H1 (cell line): ENCODE measurements at regions not wholly inside any gene's neighbourhood (a gene's known extent, or its start where the extent isn't known, plus 50 kb on each side); places are given as distances from the start of the nearest gene placed in this dataset.

Experiments
- CHD7 ChIP-seq: fragments of 300-600 bp; sonication (generic); IDR thresholded peaks from 2 replicates; pipeline ENCODE4 v1.7.1; 2012; ENCODE audit warnings: low read length, moderate library complexity, mild to moderate bottlenecking, inconsistent platforms; ENCODE audit not compliant: insufficient replicate concordance
- CTCF ChIP-seq, 3 experiments: IDR thresholded peaks; 1 replicate in 2 of 3; 2 replicates in 1 of 3; pipeline versions ENCODE4 v1.5.1 to v1.6.1; 2011; ENCODE audit warnings: low read length in 3 of 3, mild to moderate bottlenecking in 3 of 3, inconsistent platforms in 2 of 3, low read depth in 1 of 3, moderate library complexity in 1 of 3; ENCODE audit not compliant: insufficient read depth in 1 of 3; ENCODE audit errors: control extremely low read depth in 1 of 3
- EP300 ChIP-seq, 2 experiments: IDR thresholded peaks; 1 replicate in 1 of 2; 2 replicates in 1 of 2; pipeline ENCODE4 v1.6.1; 2011 to 2012; ENCODE audit warnings: low read depth in 2 of 2, low read length in 2 of 2, mild to moderate bottlenecking in 2 of 2, borderline replicate concordance in 1 of 2, inconsistent platforms in 1 of 2, moderate library complexity in 1 of 2
- PHF8 ChIP-seq: fragments of 200-600 bp; sonication (generic); conservative IDR thresholded peaks from 2 replicates; pipeline ENCODE4 v1.7.1; 2012; ENCODE audit warnings: low read depth, mild to moderate bottlenecking, inconsistent platforms, low read length, moderate library complexity
- POLR2A ChIP-seq, 2 experiments: IDR thresholded peaks; 1 replicate in 1 of 2; 2 replicates in 1 of 2; pipeline ENCODE4 v1.6.1; 2011; ENCODE audit warnings: low read depth in 2 of 2, low read length in 2 of 2, mild to moderate bottlenecking in 2 of 2; ENCODE audit errors: control extremely low read depth in 1 of 2
- POLR2AphosphoS5 ChIP-seq: IDR thresholded peaks from 2 replicates; pipeline ENCODE4 v1.6.1; 2011; ENCODE audit warnings: low read depth, low read length
- RBBP5 ChIP-seq: IDR thresholded peaks from 2 replicates; pipeline ENCODE4 v1.7.1; 2012; ENCODE audit warnings: low read depth, mild to moderate bottlenecking, inconsistent platforms, low read length, moderate library complexity, borderline replicate concordance
- SIN3A ChIP-seq, 2 experiments: IDR thresholded peaks in 1 of 2; conservative IDR thresholded peaks in 1 of 2; 2 replicates each; pipeline ENCODE4 v1.6.1; 2011 to 2012; ENCODE audit warnings: low read length in 2 of 2, improper control_type of control experiment in 1 of 2, low read depth in 1 of 2, mild to moderate bottlenecking in 1 of 2
- TAF1 ChIP-seq: IDR thresholded peaks from 2 replicates; pipeline ENCODE4 v1.6.1; 2011; ENCODE audit warnings: mild to moderate bottlenecking, low read depth, low read length

GRCh38 chr6:23790756-23791155, 335.3 kb upstream of the NRSN1 start:
- TF ChIP-seq CTCF (IDR thresholded peaks at IDR 0.05; ENCODE audit: control extremely low read depth in 1 of 3, insufficient read depth in 1 of 3, low read depth in 1 of 3, low read length in 3 of 3) (no peak), RBBP5 (no peak), EP300 (IDR thresholded peaks at IDR 0.05; ENCODE audit: borderline replicate concordance in 1 of 2, low read depth in 2 of 2, low read length in 2 of 2) (no peak), POLR2AphosphoS5 (no peak), POLR2A (IDR thresholded peaks at IDR 0.05; ENCODE audit: control extremely low read depth in 1 of 2, low read depth in 2 of 2, low read length in 2 of 2) (no peak), CHD7 (no peak), TAF1 (no peak), PHF8 (no peak), SIN3A (conservative IDR thresholded peaks at IDR 0.05 in 1 of 2, IDR thresholded peaks at IDR 0.05 in 1 of 2; ENCODE audit: low read depth in 1 of 2, low read length in 2 of 2) (no peak)
